Type B pancreatic cell (in vitro differentiated cells): ENCODE measurements at regions not wholly inside any gene's neighbourhood (a gene's known extent, or its start where the extent isn't known, plus 50 kb on each side); places are given as distances from the start of the nearest gene placed in this dataset.

Source experiments
- DNase-seq: peaks from one replicate; pipeline ENCODE4 v3.0.0; 2021; ENCODE audit warnings: mixed read lengths; ENCODE audit not compliant: unreplicated experiment; ENCODE audit errors: extremely low spot score
- H3K27ac Mint-ChIP-seq: 2 replicates; pipeline ENCODE4 v1.8.0; 2021; ENCODE audit warnings: mild to moderate bottlenecking, mixed read lengths
- H3K27me3 Mint-ChIP-seq: 2 replicates; pipeline ENCODE4 v1.8.0; 2021; ENCODE audit warnings: mixed read lengths
- H3K36me3 Mint-ChIP-seq: 2 replicates; pipeline ENCODE4 v1.8.0; 2021; ENCODE audit warnings: mixed read lengths
- H3K4me1 Mint-ChIP-seq: one replicate; pipeline ENCODE4 v1.8.0; 2021; ENCODE audit warnings: mixed read lengths; ENCODE audit not compliant: unreplicated experiment
- H3K4me3 Mint-ChIP-seq: 2 replicates; pipeline ENCODE4 v1.8.0; 2021; ENCODE audit warnings: mild to moderate bottlenecking, mixed read lengths
- H3K9me3 Mint-ChIP-seq: 2 replicates; pipeline ENCODE4 v1.8.0; 2021; ENCODE audit warnings: mixed read lengths
- TF ChIP-seq, protein P1 (sequence below): fragments of 200-600 bp; sonication (generic); conservative IDR thresholded peaks from 2 replicates; pipeline ENCODE4 v1.5.0; 2021; ENCODE audit warnings: antibody characterized with exemption, mild to moderate bottlenecking

- Mint-ChIP-seq H3K27me3 (no peaks in the 10 kb centered on the region), H3K4me1 (no peaks in the 10 kb centered on the region), H3K4me3 (no peak overlapping the region), H3K36me3 (peaks cover 3% of the 10 kb centered on the region), H3K9me3 (peaks cover 4% of the 10 kb centered on the region), H3K27ac (no peak overlapping the region)
- no peak for DNase-seq
- TF ChIP-seq, protein P1, sequence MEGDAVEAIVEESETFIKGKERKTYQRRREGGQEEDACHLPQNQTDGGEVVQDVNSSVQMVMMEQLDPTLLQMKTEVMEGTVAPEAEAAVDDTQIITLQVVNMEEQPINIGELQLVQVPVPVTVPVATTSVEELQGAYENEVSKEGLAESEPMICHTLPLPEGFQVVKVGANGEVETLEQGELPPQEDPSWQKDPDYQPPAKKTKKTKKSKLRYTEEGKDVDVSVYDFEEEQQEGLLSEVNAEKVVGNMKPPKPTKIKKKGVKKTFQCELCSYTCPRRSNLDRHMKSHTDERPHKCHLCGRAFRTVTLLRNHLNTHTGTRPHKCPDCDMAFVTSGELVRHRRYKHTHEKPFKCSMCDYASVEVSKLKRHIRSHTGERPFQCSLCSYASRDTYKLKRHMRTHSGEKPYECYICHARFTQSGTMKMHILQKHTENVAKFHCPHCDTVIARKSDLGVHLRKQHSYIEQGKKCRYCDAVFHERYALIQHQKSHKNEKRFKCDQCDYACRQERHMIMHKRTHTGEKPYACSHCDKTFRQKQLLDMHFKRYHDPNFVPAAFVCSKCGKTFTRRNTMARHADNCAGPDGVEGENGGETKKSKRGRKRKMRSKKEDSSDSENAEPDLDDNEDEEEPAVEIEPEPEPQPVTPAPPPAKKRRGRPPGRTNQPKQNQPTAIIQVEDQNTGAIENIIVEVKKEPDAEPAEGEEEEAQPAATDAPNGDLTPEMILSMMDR = no peak
These were observed 287.5 kb downstream of the KCNC2 start for GRCh38 chr12:74922117-74922516.

- Mint-ChIP-seq H3K27me3 (no peaks in the 10 kb centered on the region), H3K4me1 (no peaks in the 10 kb centered on the region), H3K36me3 (peaks cover 3% of the 10 kb centered on the region), H3K9me3 (peaks cover 4% of the 10 kb centered on the region), H3K4me3 (no peak overlapping the region), H3K27ac (no peak overlapping the region)
- TF ChIP-seq, protein P1 = no peak
- DNase-seq = no peak
These were observed 287.0 kb downstream of the KCNC2 start for GRCh38 chr12:74922642-74923041.

- Mint-ChIP-seq H3K36me3 (no peaks in the 10 kb centered on the region), H3K9me3 (no peaks in the 10 kb centered on the region), H3K27me3 (no peaks in the 10 kb centered on the region), H3K27ac (no peak overlapping the region), H3K4me1 (peaks cover 5% of the 10 kb centered on the region), H3K4me3 (no peak overlapping the region)
- TF ChIP-seq, protein P1 = no peak
- DNase-seq = no peak
These were observed 268.0 kb downstream of the KCNC2 start for GRCh38 chr12:74941670-74942069.

DNA sequence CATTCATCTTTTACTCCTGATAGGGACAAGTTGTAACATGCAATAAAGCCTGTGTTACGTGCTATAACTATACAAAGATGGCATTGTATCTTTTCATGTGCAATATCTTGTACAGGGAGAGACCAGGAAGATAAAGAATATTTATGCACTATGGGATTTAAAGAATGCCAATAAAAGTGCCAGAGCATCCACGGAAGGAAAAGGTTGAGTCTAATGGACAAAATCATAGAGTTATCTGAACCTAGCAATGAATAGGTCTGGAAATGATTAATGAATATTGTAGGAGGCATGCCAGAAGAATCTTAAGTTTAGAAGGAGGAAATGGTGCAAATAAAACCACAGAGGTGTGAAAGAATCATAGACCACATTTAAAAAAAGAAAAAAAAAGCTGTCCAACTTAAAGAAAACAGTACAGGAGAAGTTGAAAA lies 263.9 kb downstream of the KCNC2 start:
- no peak for DNase-seq
- no peaks in the 10 kb centered on the region for H3K27me3 Mint-ChIP-seq
- no peak overlapping the region for H3K27ac Mint-ChIP-seq
- no peaks in the 10 kb centered on the region for H3K9me3 Mint-ChIP-seq
- H3K4me3 Mint-ChIP-seq = no peak overlapping the region
- no peaks in the 10 kb centered on the region for H3K36me3 Mint-ChIP-seq
- TF ChIP-seq, protein P1 = no peak
- peaks cover 5% of the 10 kb centered on the region for H3K4me1 Mint-ChIP-seq

GRCh38 chr12:74953697-74954096 lies 255.9 kb downstream of the KCNC2 start:
- TF ChIP-seq, protein P1 = no peak
- Mint-ChIP-seq H3K27ac (no peak overlapping the region), H3K27me3 (no peaks in the 10 kb centered on the region), H3K36me3 (no peaks in the 10 kb centered on the region), H3K4me1 (no peaks in the 10 kb centered on the region), H3K4me3 (no peak overlapping the region), H3K9me3 (no peaks in the 10 kb centered on the region)
- no peak for DNase-seq

GRCh38 chr12:74957231-74957630 lies 252.4 kb downstream of the KCNC2 start:
- Mint-ChIP-seq H3K4me1 (no peaks in the 10 kb centered on the region), H3K36me3 (no peaks in the 10 kb centered on the region), H3K27ac (no peak overlapping the region), H3K9me3 (no peaks in the 10 kb centered on the region), H3K27me3 (no peaks in the 10 kb centered on the region), H3K4me3 (no peak overlapping the region)
- TF ChIP-seq, protein P1 = no peak
- no peak for DNase-seq
